ENCODE measurements at regions not wholly inside any gene's neighbourhood (a gene's known extent, or its start where the extent isn't known, plus 50 kb on each side); places are given as distances from the start of the nearest gene placed in this dataset.
"Not testable (repeated sequence)": the region's sequence is repeated elsewhere in the genome, so short reads cannot be mapped to it uniquely, and the experiment has no call there.

DNA sequence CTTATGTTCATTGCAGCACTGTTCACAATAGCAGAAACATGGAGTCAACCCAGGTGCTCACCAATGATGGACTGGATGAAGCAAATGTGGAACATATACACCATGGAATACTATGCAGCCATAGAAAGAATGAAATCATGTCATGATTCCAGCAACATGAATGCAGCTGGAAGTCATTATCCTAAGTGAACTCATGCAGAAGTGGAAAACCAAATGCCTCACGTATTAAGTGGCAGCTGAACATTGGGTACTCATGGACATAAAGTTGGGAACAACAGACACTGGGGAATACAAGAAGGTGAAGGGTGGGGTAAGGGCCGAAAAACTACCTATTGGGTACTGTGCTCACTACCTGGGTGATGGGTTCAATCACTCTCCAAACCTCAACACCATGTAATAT is 915.9 kb downstream of the UQCRFS1 start:
- peak; percentile 81 for TF ChIP-seq ZNF146 (tag by site-specific recombination; IDR thresholded peaks at IDR 0.05)
- TF ChIP-seq ZBTB20 (tag by site-specific recombination; IDR thresholded peaks at IDR 0.05), result no peak
- no peak overlapping the region for H3K4me3 ChIP-seq (ENCODE audit: low read depth, low read length)
- peaks cover 0 to 3% of the 10 kb centered on the region in 2 experiments; a peak in 1 of 3 replicates for H3K36me3 ChIP-seq (ENCODE audit: control insufficient read depth in 2 of 2, insufficient read depth in 1 of 2, low read length in 2 of 2)
- H3K4me1 ChIP-seq (ENCODE audit: control insufficient read depth, insufficient read depth, low read length), result peaks cover 24% of the 10 kb centered on the region
- CTCF ChIA-PET, result interaction anchor here (0.7 to 1.3 kb wide), 4 partner anchors 53 to 411 kb away, joined by 3 to 6 read pairs (median 4); no protein-coding TSS in a partner anchor
- no peaks in the 10 kb centered on the region; the same call in 1 of the 2 replicates for H3K9me3 ChIP-seq (ENCODE audit: control insufficient read depth, insufficient read depth, low read depth, low read length)
- no peak overlapping the region for H3K27ac ChIP-seq (ENCODE audit: extremely low read depth, low read depth, low read length)
- POLR2A ChIA-PET, result no interaction called here

DNA sequence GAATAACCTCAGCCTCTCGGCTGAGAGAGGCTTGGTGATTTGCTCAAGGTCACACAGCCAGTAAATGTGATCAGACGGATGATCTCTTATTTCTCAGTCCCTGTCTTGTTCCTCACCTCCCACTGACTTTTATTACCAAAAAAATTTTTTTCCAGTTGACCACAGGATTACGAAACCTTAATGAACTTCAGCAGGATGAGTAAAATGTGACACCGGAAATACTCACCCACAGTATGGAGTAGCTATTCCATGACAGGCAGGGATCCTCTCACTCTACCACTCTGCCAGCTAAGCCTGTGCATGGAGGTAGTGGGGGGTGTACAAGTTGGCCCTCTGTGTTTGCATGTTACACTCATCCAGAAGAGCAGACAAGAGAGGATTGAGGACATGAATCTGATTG is 916.4 kb downstream of the UQCRFS1 start:
- H3K36me3 ChIP-seq (ENCODE audit: control insufficient read depth in 2 of 2, insufficient read depth in 1 of 2, low read length in 2 of 2), result peaks cover 0 to 3% of the 10 kb centered on the region in 2 experiments; a peak in 1 of 3 replicates

DNA sequence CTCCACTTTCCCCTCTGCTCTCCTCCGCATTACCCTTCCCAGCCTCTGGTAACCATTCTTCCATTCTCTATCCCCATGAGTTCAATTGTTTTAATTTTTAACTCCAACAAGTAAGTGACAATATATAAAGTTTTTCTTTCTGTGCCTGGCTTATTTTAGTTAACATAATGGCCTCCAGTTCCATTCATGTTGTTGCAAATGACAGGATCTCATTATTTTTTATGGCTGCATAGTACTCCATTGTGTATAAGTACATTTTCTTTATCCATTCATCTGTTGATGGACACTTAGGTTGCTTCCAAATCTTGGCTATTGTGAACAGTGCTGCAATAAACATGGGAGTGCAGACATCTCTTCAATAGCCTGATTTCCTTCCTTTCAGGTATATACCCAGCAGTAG is 918.0 kb downstream of the UQCRFS1 start:
- H3K9me3 ChIP-seq (ENCODE audit: control insufficient read depth, insufficient read depth, low read depth, low read length); H3K27ac ChIP-seq (ENCODE audit: extremely low read depth, low read depth, low read length); POLR2A ChIA-PET; H3K36me3 ChIP-seq (ENCODE audit: control insufficient read depth in 2 of 2, insufficient read depth in 1 of 2, low read length in 2 of 2); H3K4me3 ChIP-seq (ENCODE audit: low read depth, low read length): not testable (repeated sequence)
- H3K4me1 ChIP-seq (ENCODE audit: control insufficient read depth, insufficient read depth, low read length), result peaks cover 44% of the 10 kb centered on the region
- TF ChIP-seq, protein P1, sequence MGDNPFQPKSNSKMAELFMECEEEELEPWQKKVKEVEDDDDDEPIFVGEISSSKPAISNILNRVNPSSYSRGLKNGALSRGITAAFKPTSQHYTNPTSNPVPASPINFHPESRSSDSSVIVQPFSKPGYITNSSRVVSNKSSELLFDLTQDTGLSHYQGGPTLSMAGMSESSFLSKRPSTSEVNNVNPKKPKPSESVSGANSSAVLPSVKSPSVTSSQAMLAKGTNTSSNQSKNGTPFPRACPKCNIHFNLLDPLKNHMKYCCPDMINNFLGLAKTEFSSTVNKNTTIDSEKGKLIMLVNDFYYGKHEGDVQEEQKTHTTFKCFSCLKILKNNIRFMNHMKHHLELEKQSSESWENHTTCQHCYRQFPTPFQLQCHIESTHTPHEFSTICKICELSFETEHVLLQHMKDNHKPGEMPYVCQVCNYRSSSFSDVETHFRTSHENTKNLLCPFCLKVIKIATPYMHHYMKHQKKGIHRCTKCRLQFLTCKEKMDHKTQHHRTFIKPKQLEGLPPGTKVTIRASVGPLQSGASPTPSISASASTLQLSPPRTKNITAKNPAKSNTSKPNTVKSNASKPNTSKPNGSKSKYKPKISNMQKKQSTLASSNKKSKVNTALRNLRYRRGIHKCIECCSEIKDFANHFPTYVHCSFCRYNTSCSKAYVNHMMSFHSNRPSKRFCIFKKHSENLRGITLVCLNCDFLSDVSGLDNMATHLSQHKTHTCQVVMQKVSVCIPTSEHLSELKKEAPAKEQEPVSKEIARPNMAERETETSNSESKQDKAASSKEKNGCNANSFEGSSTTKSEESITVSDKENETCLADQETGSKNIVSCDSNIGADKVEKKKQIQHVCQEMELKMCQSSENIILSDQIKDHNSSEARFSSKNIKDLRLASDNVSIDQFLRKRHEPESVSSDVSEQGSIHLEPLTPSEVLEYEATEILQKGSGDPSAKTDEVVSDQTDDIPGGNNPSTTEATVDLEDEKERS (tag by site-specific recombination; IDR thresholded peaks at IDR 0.05), result peak; percentile 65; the same call in 1 of the 2 replicates
- TF ChIP-seq ZNF580 (tag by site-specific recombination; IDR thresholded peaks at IDR 0.05) (peak; percentile 84), ZNF146 (tag by site-specific recombination; IDR thresholded peaks at IDR 0.05) (peak; percentile 99), ZNF529 (tag by site-specific recombination; IDR thresholded peaks at IDR 0.05; ENCODE audit: insufficient replicate concordance) (peak; percentile 17)
- CTCF ChIA-PET, result interaction anchor here (0.6 to 3.9 kb wide), 6 partner anchors 31 to 452 kb away, joined by 3 to 14 read pairs (median 4); no protein-coding TSS in a partner anchor

More for the DNA sequence above, 916.4 kb downstream of the UQCRFS1 start:
- no peak for TF ChIP-seq GLI4 (tag by site-specific recombination; IDR thresholded peaks at IDR 0.05)
- 0 out of 2 replicates have a peak, but pooled peaks have one; percentile 3 for TF ChIP-seq ZNF768 (tag by site-specific recombination; IDR thresholded peaks at IDR 0.05)
- Histone ChIP-seq H3K27ac (ENCODE audit: extremely low read depth, low read depth, low read length) (no peak overlapping the region), H3K4me3 (ENCODE audit: low read depth, low read length) (no peak overlapping the region), H3K4me1 (ENCODE audit: control insufficient read depth, insufficient read depth, low read length) (peaks cover 29% of the 10 kb centered on the region), H3K9me3 (ENCODE audit: control insufficient read depth, insufficient read depth, low read depth, low read length) (no peaks in the 10 kb centered on the region; the same call in 1 of the 2 replicates)
- POLR2A ChIA-PET, result no interaction called here
- CTCF ChIA-PET, result interaction anchor here (0.7 to 1.9 kb wide), 3 partner anchors 54 to 322 kb away, joined by 3 to 5 read pairs (median 4); no protein-coding TSS in a partner anchor

- TF ChIP-seq ZNF341 (tag by site-specific recombination; IDR thresholded peaks at IDR 0.05; ENCODE audit: low read depth) (peak; percentile 72), ZNF596 (tag by site-specific recombination; IDR thresholded peaks at IDR 0.05) (no peak)
- TF ChIP-seq, protein P2, sequence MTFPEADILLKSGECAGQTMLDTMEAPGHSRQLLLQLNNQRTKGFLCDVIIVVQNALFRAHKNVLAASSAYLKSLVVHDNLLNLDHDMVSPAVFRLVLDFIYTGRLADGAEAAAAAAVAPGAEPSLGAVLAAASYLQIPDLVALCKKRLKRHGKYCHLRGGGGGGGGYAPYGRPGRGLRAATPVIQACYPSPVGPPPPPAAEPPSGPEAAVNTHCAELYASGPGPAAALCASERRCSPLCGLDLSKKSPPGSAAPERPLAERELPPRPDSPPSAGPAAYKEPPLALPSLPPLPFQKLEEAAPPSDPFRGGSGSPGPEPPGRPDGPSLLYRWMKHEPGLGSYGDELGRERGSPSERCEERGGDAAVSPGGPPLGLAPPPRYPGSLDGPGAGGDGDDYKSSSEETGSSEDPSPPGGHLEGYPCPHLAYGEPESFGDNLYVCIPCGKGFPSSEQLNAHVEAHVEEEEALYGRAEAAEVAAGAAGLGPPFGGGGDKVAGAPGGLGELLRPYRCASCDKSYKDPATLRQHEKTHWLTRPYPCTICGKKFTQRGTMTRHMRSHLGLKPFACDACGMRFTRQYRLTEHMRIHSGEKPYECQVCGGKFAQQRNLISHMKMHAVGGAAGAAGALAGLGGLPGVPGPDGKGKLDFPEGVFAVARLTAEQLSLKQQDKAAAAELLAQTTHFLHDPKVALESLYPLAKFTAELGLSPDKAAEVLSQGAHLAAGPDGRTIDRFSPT (tag by site-specific recombination; IDR thresholded peaks at IDR 0.05), result 0 out of 2 replicates have a peak, but pooled peaks have one; percentile 6
- no peaks in the 10 kb centered on the region; the same call in 1 of the 2 replicates for H3K9me3 ChIP-seq (ENCODE audit: control insufficient read depth, insufficient read depth, low read depth, low read length)
- H3K27ac ChIP-seq (ENCODE audit: extremely low read depth, low read depth, low read length), result no peak overlapping the region
- POLR2A ChIA-PET, result no interaction called here
- CTCF ChIA-PET, result interaction anchor here (0.6 to 3.9 kb wide), 4 partner anchors 8 to 321 kb away, joined by 3 to 14 read pairs (median 6); no protein-coding TSS in a partner anchor
- H3K4me1 ChIP-seq (ENCODE audit: control insufficient read depth, insufficient read depth, low read length), result peaks cover 50% of the 10 kb centered on the region
- no peak overlapping the region for H3K4me3 ChIP-seq (ENCODE audit: low read depth, low read length)
- H3K36me3 ChIP-seq (ENCODE audit: control insufficient read depth in 2 of 2, insufficient read depth in 1 of 2, low read length in 2 of 2), result peaks cover 0 to 3% of the 10 kb centered on the region in 2 experiments; a peak in 1 of 3 replicates
Observed at GRCh38 chr19:28294395-28294794, 918.6 kb downstream of the UQCRFS1 start.
